H9 (cell line): ENCODE measurements at regions not wholly inside any gene's neighbourhood (a gene's known extent, or its start where the extent isn't known, plus 50 kb on each side); places are given as distances from the start of the nearest gene placed in this dataset.

ENCODE experiments used
- DNase-seq: peaks from one replicate; pipeline ENCODE4 v3.0.0-alpha.2; 2017
- H2AFZ ChIP-seq: one replicate; pipeline ENCODE4 v1.6.1; 2013; ENCODE audit warnings: mild to moderate bottlenecking, low read length, control low read depth, moderate library complexity
- H2AK5ac ChIP-seq: 2 replicates; pipeline ENCODE4 v1.6.1; 2013; ENCODE audit warnings: low read length, control low read depth, mixed read lengths; ENCODE audit not compliant: insufficient read length
- H2BK120ac ChIP-seq: one replicate; pipeline ENCODE4 v1.6.1; 2013; ENCODE audit warnings: low read depth, mild to moderate bottlenecking, low read length, control low read depth, inconsistent platforms; ENCODE audit not compliant: poor library complexity, severe bottlenecking
- H2BK12ac ChIP-seq: 2 replicates; pipeline ENCODE4 v1.6.1; 2013; ENCODE audit warnings: low read length, control low read depth, mixed read lengths, low read depth; ENCODE audit not compliant: insufficient read length
- H2BK15ac ChIP-seq: 2 replicates; pipeline ENCODE4 v1.6.1; 2013; ENCODE audit warnings: low read depth, low read length, control low read depth
- H2BK20ac ChIP-seq: one replicate; pipeline ENCODE4 v1.6.1; 2013; ENCODE audit warnings: low read depth, mild to moderate bottlenecking, low read length, control low read depth, inconsistent platforms; ENCODE audit not compliant: poor library complexity, severe bottlenecking
- H2BK5ac ChIP-seq: 2 replicates; pipeline ENCODE4 v1.6.1; 2013; ENCODE audit warnings: low read length, control low read depth, mixed read lengths; ENCODE audit not compliant: insufficient read length
- H3K14ac ChIP-seq: 2 replicates; pipeline ENCODE4 v1.6.1; 2013; ENCODE audit warnings: low read length, control low read depth; ENCODE audit not compliant: insufficient read depth
- H3K18ac ChIP-seq: 2 replicates; pipeline ENCODE4 v1.6.1; 2013; ENCODE audit warnings: low read depth, mild to moderate bottlenecking, mixed read lengths, low read length, control low read depth; ENCODE audit not compliant: insufficient read length
- H3K23ac ChIP-seq: 2 replicates; pipeline ENCODE4 v1.6.1; 2013; ENCODE audit warnings: low read length, control low read depth, mixed read lengths, low read depth; ENCODE audit not compliant: insufficient read length
- H3K23me2 ChIP-seq: 2 replicates; pipeline ENCODE4 v1.6.1; 2013; ENCODE audit warnings: low read depth, mild to moderate bottlenecking, mixed read lengths, low read length, control low read depth; ENCODE audit not compliant: insufficient read length, poor library complexity, severe bottlenecking
- H3K27ac ChIP-seq: 2 replicates; pipeline ENCODE4 v1.5.1; 2013; ENCODE audit warnings: low read length, control low read depth, mixed read lengths, low read depth; ENCODE audit not compliant: insufficient read length
- H3K27me3 ChIP-seq: 2 replicates; pipeline ENCODE4 v1.6.1; 2013; ENCODE audit warnings: low read length, control low read depth, inconsistent platforms; ENCODE audit not compliant: insufficient read depth
- H3K4ac ChIP-seq: 2 replicates; pipeline ENCODE4 v1.6.1; 2013; ENCODE audit warnings: low read depth, mild to moderate bottlenecking, control low read depth, inconsistent platforms, low read length, moderate library complexity
- H3K4me1 ChIP-seq: 2 replicates; pipeline ENCODE4 v1.6.1; 2013; ENCODE audit warnings: low read length, control low read depth, inconsistent platforms; ENCODE audit not compliant: insufficient read depth
- H3K4me2 ChIP-seq: 2 replicates; pipeline ENCODE4 v1.6.1; 2013; ENCODE audit warnings: low read length, control low read depth, mixed read lengths; ENCODE audit not compliant: insufficient read length, insufficient read depth
- H3K56ac ChIP-seq: 2 replicates; pipeline ENCODE4 v1.6.1; 2013; ENCODE audit warnings: low read depth, mild to moderate bottlenecking, mixed read lengths, low read length, control low read depth; ENCODE audit not compliant: insufficient read length
- H3K79me1 ChIP-seq: 2 replicates; pipeline ENCODE4 v1.6.1; 2013; ENCODE audit warnings: low read depth, mild to moderate bottlenecking, moderate library complexity, low read length, control low read depth, inconsistent platforms; ENCODE audit not compliant: insufficient read depth, poor library complexity, severe bottlenecking
- H3K79me2 ChIP-seq: 2 replicates; pipeline ENCODE4 v1.6.1; 2013; ENCODE audit warnings: low read length, control low read depth, inconsistent platforms; ENCODE audit not compliant: insufficient read depth
- H3K9ac ChIP-seq: 2 replicates; pipeline ENCODE4 v1.6.1; 2013; ENCODE audit warnings: low read length, control low read depth, mixed read lengths; ENCODE audit not compliant: insufficient read length; ENCODE audit errors: extremely low read depth
- H3K9me3 ChIP-seq: one replicate; pipeline ENCODE4 v1.6.1; 2013; ENCODE audit warnings: low read depth, low read length, inconsistent platforms; ENCODE audit not compliant: control insufficient read depth
- H3T11ph ChIP-seq: one replicate; pipeline ENCODE4 v1.6.1; 2013; ENCODE audit warnings: mild to moderate bottlenecking, low read length, control low read depth, inconsistent platforms
- H4K20me1 ChIP-seq: one replicate; pipeline ENCODE4 v1.6.1; 2013; ENCODE audit not compliant: control insufficient read depth, insufficient read length, insufficient read depth
- H4K5ac ChIP-seq: 2 replicates; pipeline ENCODE4 v1.6.1; 2013; ENCODE audit warnings: low read depth, mild to moderate bottlenecking, mixed read lengths, low read length, control low read depth; ENCODE audit not compliant: insufficient read length
- H4K8ac ChIP-seq: replicated peaks from 2 replicates; pipeline ENCODE4 v1.6.1; 2013; ENCODE audit warnings: low read length, control low read depth, mixed read lengths, low read depth; ENCODE audit not compliant: insufficient read length
- H4K91ac ChIP-seq: 2 replicates; pipeline ENCODE4 v1.6.1; 2013; ENCODE audit warnings: low read depth, mild to moderate bottlenecking, moderate library complexity, mixed read lengths, low read length, control low read depth; ENCODE audit not compliant: insufficient read length
- H3K27ac Mint-ChIP-seq, 3 experiments: 2 replicates in 2 of 3; 3 replicates in 1 of 3; pipeline ENCODE4 v1.8.0; 2020 to 2021; ENCODE audit warnings: mixed read lengths in 3 of 3, mild to moderate bottlenecking in 1 of 3, moderate library complexity in 1 of 3
- H3K27me3 Mint-ChIP-seq: 2 replicates; pipeline ENCODE4 v1.8.0; 2021; ENCODE audit warnings: low read depth, mild to moderate bottlenecking, moderate library complexity, mixed read lengths
- H3K36me3 Mint-ChIP-seq, 3 experiments: 2 replicates in 2 of 3; 3 replicates in 1 of 3; pipeline ENCODE4 v1.8.0; 2020 to 2021; ENCODE audit warnings: low read depth in 3 of 3, mixed read lengths in 3 of 3; ENCODE audit not compliant: insufficient read depth in 1 of 3
- H3K4me1 Mint-ChIP-seq, 2 experiments: 2 replicates each; pipeline ENCODE4 v1.8.0; 2020; ENCODE audit warnings: mixed read lengths in 2 of 2
- H3K4me3 Mint-ChIP-seq, 2 experiments: 2 replicates in 1 of 2; 3 replicates in 1 of 2; pipeline ENCODE4 v1.8.0; 2020 to 2021; ENCODE audit warnings: mild to moderate bottlenecking in 2 of 2, mixed read lengths in 2 of 2, moderate library complexity in 1 of 2
- H3K9me3 Mint-ChIP-seq, 2 experiments: 2 replicates in 1 of 2; 3 replicates in 1 of 2; pipeline ENCODE4 v1.8.0; 2020; ENCODE audit warnings: mild to moderate bottlenecking in 2 of 2, mixed read lengths in 2 of 2, moderate library complexity in 1 of 2
- WGBS: extraction: QIAGEN DNeasy Blood & Tissue Kit; methylation state at CpG from one replicate; pipeline ENCODE4 v1.1.7; 2013; ENCODE audit warnings: missing lambda C conversion rate, low lambda C conversion rate, mixed read lengths; ENCODE audit not compliant: insufficient read length; ENCODE audit errors: extremely low coverage; 5-methylcytosine and 5-hydroxymethylcytosine counted together
- TF ChIP-seq, protein P1 (sequence below): fragments of 200-600 bp; sonication (generic); conservative IDR thresholded peaks from 3 replicates; pipeline ENCODE4 v1.8.0; 2021; ENCODE audit warnings: antibody characterized with exemption, mild to moderate bottlenecking

DNA sequence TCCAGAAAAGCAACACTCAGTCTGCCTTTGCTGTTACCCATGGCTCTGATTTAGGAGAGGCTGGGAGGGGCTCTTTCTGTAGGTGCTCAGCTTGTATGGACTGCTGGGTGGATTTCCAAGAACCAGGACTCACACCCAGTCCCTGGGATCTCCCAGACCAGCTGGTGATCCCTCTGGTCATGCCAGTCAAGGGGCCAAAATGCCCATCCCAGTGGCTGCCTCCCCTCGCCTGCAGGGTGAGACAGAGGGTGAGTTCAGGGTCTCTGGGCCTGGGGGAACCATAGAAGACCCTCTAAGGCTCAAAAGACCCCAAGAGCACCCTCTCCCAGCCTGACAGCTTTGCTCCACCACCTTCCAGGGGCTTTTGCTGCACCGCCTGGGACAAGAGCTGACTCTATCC is 78.6 kb upstream of the MYL2 start:
- Mint-ChIP-seq H3K9me3 (peaks cover 5 to 13% of the 10 kb centered on the region in 2 experiments; a peak in 4 of 5 replicates), H3K36me3 (peaks cover 0 to 1% (median 0%) of the 10 kb centered on the region in 3 experiments; a peak in 1 of 7 replicates), H3K4me3 (no peak overlapping the region), H3K4me1 (no peaks in the 10 kb centered on the region), H3K27me3 (peaks cover 12% of the 10 kb centered on the region), H3K27ac (no peak overlapping the region)
- Histone ChIP-seq H3K18ac (no peak overlapping the region), H3K9me3 (peaks cover 14% of the 10 kb centered on the region), H2AK5ac (no peak overlapping the region), H2BK5ac (no peak overlapping the region), H3K9ac (no peak overlapping the region), H2AFZ (no peak overlapping the region), H3K27ac (no peak overlapping the region), H3K56ac (no peak overlapping the region), H3K79me1 (no peaks in the 10 kb centered on the region), H3K4me2 (no peak overlapping the region), H2BK12ac (no peak overlapping the region), H3K79me2 (no peaks in the 10 kb centered on the region), H3K4me1 (no peaks in the 10 kb centered on the region), H4K20me1 (no peaks in the 10 kb centered on the region), H4K8ac (no peak overlapping the region), H3K27me3 (no peaks in the 10 kb centered on the region), H3K4ac (no peak overlapping the region), H3K14ac (no peak overlapping the region; the same call in 1 of the 2 replicates), H2BK15ac (no peak overlapping the region), H3K23me2 (no peaks in the 10 kb centered on the region), H3K23ac (no peak overlapping the region), H3T11ph (no peak overlapping the region), H2BK20ac (no peak overlapping the region), H2BK120ac (no peak overlapping the region), H4K91ac (no peak overlapping the region), H4K5ac (no peak overlapping the region)
- no CpG with 5 or more reads among the region's 2 CpGs for WGBS
- TF ChIP-seq, protein P1, sequence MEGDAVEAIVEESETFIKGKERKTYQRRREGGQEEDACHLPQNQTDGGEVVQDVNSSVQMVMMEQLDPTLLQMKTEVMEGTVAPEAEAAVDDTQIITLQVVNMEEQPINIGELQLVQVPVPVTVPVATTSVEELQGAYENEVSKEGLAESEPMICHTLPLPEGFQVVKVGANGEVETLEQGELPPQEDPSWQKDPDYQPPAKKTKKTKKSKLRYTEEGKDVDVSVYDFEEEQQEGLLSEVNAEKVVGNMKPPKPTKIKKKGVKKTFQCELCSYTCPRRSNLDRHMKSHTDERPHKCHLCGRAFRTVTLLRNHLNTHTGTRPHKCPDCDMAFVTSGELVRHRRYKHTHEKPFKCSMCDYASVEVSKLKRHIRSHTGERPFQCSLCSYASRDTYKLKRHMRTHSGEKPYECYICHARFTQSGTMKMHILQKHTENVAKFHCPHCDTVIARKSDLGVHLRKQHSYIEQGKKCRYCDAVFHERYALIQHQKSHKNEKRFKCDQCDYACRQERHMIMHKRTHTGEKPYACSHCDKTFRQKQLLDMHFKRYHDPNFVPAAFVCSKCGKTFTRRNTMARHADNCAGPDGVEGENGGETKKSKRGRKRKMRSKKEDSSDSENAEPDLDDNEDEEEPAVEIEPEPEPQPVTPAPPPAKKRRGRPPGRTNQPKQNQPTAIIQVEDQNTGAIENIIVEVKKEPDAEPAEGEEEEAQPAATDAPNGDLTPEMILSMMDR = no peak
- DNase-seq = no peak
